ENCODE measurements at regions not wholly inside any gene's neighbourhood (a gene's known extent, or its start where the extent isn't known, plus 50 kb on each side); places are given as distances from the start of the nearest gene placed in this dataset.

GRCh38 chr4:184536065-184536880 lies 61.9 kb upstream of the IRF2 start (continued):
- TF ChIP-seq MLLT1 (IDR thresholded peaks at IDR 0.05): peak; percentile 71; the same call in 1 of the 2 replicates
- TF ChIP-seq TBL1XR1 (IDR thresholded peaks at IDR 0.05; ENCODE audit: low read depth, low read length): no peak
- 0 out of 4 replicates have a peak, but pooled peaks of 1 of the 2 experiments have one; percentile 25 for TF ChIP-seq CEBPB (IDR thresholded peaks at IDR 0.05; ENCODE audit: borderline replicate concordance in 1 of 2, low read depth in 2 of 2, low read length in 2 of 2)
- no peak for TF ChIP-seq ZNF207 (IDR thresholded peaks at IDR 0.05; ENCODE audit: borderline replicate concordance)
- TF ChIP-seq ZBTB4 (CRISPR knock-in tag; IDR thresholded peaks at IDR 0.05): no peak
- TF ChIP-seq ZBED1 (IDR thresholded peaks at IDR 0.05; ENCODE audit: borderline replicate concordance): 0 out of 2 replicates have a peak, but pooled peaks have one; percentile 11
- TF ChIP-seq SIX5 (IDR thresholded peaks at IDR 0.05; ENCODE audit: low read depth, low read length, severe bottlenecking): no peak

All from GM12878 (cell line).